GM18951 (cell line): ENCODE measurements at regions not wholly inside any gene's neighbourhood (a gene's known extent, or its start where the extent isn't known, plus 50 kb on each side); places are given as distances from the start of the nearest gene placed in this dataset.

ENCODE experiments used
- POLR2A ChIP-seq: IDR thresholded peaks from 4 replicates; pipeline ENCODE4 v1.6.1; 2011; ENCODE audit warnings: mild to moderate bottlenecking; ENCODE audit not compliant: insufficient read length, insufficient read depth; ENCODE audit errors: extremely low read depth
- in situ Hi-C: fragments of 300-500 bp; cut with MboI; formaldehyde crosslinking; loops from one replicate; pipeline ENCODE4 v1.12.0; 2022; ENCODE audit warnings: low sequenced_read_pairs, mixed read lengths, inconsistent platforms; ENCODE audit not compliant: unreplicated experiment

DNA sequence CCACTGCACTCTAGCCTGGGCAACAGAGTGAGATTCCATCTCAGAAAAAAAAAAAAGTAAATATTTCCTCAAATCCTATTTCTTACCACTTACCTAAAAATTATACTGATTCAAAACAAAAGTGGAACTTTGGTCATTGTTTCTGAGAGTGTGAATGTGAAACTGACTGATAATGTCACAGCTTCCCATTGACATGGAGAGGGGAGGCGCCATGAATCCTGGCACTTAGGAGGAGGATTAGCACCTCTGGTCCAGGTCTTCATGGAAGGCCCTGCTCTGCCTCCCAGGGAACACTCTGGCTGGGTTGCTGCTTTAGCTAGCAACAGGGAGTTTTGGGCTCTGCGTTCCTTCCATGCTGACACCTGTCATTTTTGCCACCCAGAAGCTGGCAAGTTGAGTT, 154.3 kb upstream of the SALL1 start:
- in situ Hi-C loops: no loop called here
- TF ChIP-seq POLR2A: no peak

DNA sequence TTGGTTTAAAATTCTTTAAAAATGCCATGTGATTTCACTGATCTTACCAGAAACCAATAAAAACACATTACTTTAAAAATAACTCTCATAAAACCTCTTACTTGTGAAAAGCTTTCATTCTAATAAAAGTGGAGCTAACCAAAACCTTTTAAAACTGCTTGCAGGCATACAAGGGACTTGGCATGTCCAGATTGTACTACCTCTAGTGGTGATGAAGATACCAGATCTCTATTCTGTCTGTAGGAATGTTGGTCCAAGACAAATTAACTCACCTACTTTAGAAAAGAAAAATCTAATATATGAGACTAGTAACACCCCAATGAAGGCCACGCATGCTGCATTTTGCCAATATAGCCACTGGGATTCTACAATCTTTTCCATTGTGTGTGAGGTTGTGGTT, 151.0 kb upstream of the SALL1 start:
- no peak for TF ChIP-seq POLR2A
- in situ Hi-C loops: no loop called here

- in situ Hi-C loops: no loop called here
- TF ChIP-seq POLR2A: no peak
These were observed 147.7 kb upstream of the SALL1 start for GRCh38 chr16:51298800-51299199.

GRCh38 chr16:51290442-51291285, 139.6 kb upstream of the SALL1 start:
- in situ Hi-C loops: no loop called here
- TF ChIP-seq POLR2A: no peak

DNA sequence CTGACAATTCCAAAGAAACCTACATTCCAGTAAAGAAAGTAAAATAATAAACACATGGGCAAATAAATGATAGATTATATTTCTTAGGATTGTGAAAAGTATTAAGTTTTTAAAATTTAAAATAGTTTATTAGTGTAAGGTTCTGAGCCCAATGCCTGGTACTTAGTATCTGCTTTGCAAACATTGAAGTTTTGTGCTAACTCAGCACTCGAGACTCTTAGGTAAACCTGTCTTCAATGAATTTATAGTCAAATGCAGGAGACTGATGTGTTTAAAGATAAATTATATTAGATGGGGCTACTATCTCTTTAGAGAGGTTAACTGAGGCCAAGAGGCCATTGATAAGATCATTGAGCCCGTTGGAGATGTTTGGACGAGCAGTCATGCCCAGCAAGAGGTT, 138.3 kb upstream of the SALL1 start:
- in situ Hi-C loops: no loop called here
- no peak for TF ChIP-seq POLR2A

- no peak for TF ChIP-seq POLR2A
- in situ Hi-C loops: no loop called here
These were observed 136.2 kb upstream of the SALL1 start for GRCh38 chr16:51287121-51287755.

DNA sequence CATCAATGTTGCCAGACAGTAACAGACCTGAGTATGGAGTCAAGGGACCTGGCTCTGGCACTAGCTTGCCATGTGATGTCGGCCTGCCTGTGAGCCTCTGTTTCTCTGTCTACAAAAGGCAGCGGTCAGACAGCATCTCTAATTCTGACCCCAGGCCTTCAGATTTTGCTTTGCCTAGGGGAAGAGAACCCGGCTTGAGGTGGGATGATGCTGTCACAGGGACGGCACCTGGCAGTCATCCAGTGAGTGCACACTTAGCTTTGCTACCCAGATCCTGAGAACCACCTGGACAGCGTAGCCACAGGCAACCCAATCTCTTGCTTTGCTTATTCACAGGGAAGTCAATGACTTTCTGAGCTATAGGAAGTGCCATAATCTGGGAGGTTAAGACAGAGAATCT, 135.2 kb upstream of the SALL1 start:
- in situ Hi-C loops: no loop called here
- no peak for TF ChIP-seq POLR2A

DNA sequence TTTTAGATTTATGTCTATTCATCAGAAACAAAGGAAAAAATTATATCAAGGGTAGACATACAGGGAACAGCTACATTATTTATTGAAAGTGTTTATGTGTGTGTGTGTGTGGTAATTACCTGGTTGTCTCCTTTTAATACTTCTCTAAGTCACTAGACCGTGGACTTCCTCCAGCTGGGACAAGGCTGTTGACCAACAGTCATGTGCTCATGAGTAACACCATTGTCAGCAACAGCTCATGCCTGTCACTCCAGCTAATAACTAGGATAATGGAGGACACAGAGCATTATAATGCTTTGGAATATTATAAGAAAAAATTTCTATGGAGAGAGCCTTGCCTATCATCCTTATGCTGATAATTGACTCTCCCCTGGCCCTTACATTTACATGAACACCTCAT, 125.3 kb upstream of the SALL1 start:
- TF ChIP-seq POLR2A: no peak
- in situ Hi-C loops: no loop called here

DNA sequence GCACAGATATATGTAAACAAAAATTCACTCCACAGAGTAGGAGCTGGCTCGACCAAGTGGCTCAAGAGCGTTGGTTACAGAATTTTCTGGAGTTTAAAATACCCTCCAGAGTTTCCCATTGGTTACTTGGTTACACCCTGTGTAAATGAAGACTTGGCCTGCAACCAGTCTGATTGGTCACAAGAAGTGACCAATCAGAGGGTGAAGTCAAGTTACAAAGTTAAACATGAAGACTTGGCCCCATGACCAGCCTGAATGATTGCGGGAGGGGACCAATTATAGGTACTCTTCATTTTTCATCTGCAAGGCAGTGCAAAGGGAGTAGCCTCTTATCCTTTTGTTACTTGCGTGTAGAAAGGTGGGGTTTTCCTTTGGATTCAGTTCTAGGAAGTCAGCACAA, 121.3 kb upstream of the SALL1 start:
- no peak for TF ChIP-seq POLR2A
- in situ Hi-C loops: no loop called here

GRCh38 chr16:51271156-51271701, 120.2 kb upstream of the SALL1 start:
- in situ Hi-C loops: no loop called here
- TF ChIP-seq POLR2A: no peak

- no peak for TF ChIP-seq POLR2A
- in situ Hi-C loops: no loop called here
These were observed 117.2 kb upstream of the SALL1 start for GRCh38 chr16:51268237-51268636.

DNA sequence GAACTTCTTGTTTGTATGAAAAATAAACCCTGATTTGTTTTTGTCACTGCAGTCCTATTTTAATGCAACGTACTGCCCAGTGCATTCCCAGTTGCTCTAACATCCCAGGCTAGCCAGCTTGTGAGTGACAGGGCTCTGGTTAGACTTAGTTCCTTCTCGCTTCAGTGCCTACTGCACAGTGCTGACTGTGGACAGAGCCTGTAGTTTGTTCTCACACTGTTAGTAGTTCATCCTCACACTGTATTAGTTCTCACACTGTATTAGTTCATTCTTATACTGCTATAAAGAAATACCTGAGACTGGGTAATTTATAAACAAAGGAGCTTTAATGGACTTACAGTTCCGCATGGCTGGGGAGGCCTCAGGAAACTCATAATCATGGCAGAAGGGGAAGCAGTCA, 116.6 kb upstream of the SALL1 start:
- TF ChIP-seq POLR2A: no peak
- in situ Hi-C loops: no loop called here

GRCh38 chr16:51262428-51262827, 111.4 kb upstream of the SALL1 start:
- in situ Hi-C loops: no loop called here

DNA sequence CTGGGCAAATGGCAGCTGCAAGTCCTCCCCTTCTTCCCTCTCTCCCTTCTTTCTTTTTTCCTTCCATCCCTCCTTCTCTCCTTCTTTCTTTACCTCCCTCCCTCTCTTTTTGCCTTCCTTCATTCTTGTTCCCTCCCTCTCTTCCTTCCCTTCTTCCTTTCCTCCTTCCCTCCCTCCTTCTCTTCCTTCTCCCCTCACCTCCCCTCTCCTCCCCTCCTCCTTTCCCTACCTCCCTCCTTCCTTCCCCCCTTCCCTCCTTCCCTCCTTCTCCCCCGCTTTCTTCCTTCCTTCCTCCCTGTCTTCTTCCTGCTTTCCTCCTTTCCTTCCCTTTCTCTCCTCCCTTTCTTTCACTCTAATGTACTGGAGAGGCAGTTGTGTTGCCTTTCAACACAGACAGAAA, 110.8 kb upstream of the SALL1 start:
- in situ Hi-C loops: no loop called here

More at GRCh38 chr16:51262428-51262827, 111.4 kb upstream of the SALL1 start:
- no peak for TF ChIP-seq POLR2A

More for the DNA sequence above, 110.8 kb upstream of the SALL1 start:
- TF ChIP-seq POLR2A: no peak
